HUES64 (cell line): ENCODE measurements at regions not wholly inside any gene's neighbourhood (a gene's known extent, or its start where the extent isn't known, plus 50 kb on each side); places are given as distances from the start of the nearest gene placed in this dataset.
A peak's percentile ranks its signal among the peaks of the same experiment; 100 is the strongest.
"Not testable (repeated sequence)": the region's sequence is repeated elsewhere in the genome, so short reads cannot be mapped to it uniquely, and the experiment has no call there.

ENCODE experiments used
- H3K27ac ChIP-seq: 2 replicates; pipeline ENCODE4 v1.7.0; 2013; ENCODE audit warnings: low read depth, low read length, inconsistent platforms
- H3K27me3 ChIP-seq: 2 replicates; pipeline ENCODE4 v1.6.1; 2013; ENCODE audit warnings: mild to moderate bottlenecking, low read length; ENCODE audit not compliant: insufficient read depth
- H3K36me3 ChIP-seq: 2 replicates; pipeline ENCODE4 v1.6.1; 2013; ENCODE audit warnings: mild to moderate bottlenecking, low read length; ENCODE audit not compliant: insufficient read depth
- H3K4me1 ChIP-seq: 2 replicates; pipeline ENCODE4 v1.6.1; 2013; ENCODE audit warnings: mild to moderate bottlenecking, low read length, moderate library complexity; ENCODE audit not compliant: insufficient read depth
- H3K4me3 ChIP-seq: 2 replicates; pipeline ENCODE4 v1.5.1; 2013; ENCODE audit warnings: mild to moderate bottlenecking, low read length, moderate library complexity
- H3K9ac ChIP-seq: 2 replicates; pipeline ENCODE4 v1.6.1; 2013; ENCODE audit warnings: mild to moderate bottlenecking, low read depth, low read length
- H3K9me3 ChIP-seq: 2 replicates; pipeline ENCODE4 v1.6.1; 2013; ENCODE audit warnings: low read depth, low read length; ENCODE audit not compliant: insufficient read depth
- WGBS: fragments of 150-250, 120-280 bp; methylation state at CpG from one replicate; pipeline ENCODE4 v1.1.7; 2013; ENCODE audit warnings: missing lambda C conversion rate; 5-methylcytosine and 5-hydroxymethylcytosine counted together

GRCh38 chr5:126138281-126138931 is 284.8 kb upstream of the GRAMD2B start:
- Histone ChIP-seq H3K36me3 (no peaks in the 10 kb centered on the region), H3K4me3 (no peak overlapping the region), H3K9ac (peak overlapping the region; percentile 0; the same call in 1 of the 2 replicates), H3K27ac (peak overlapping the region; percentile 56), H3K27me3 (no peaks in the 10 kb centered on the region), H3K9me3 (no peaks in the 10 kb centered on the region), H3K4me1 (peaks cover 42% of the 10 kb centered on the region)
- 83% methylated on average over 2 of the region's 3 CpGs for WGBS

GRCh38 chr5:126139086-126139485 is 284.1 kb upstream of the GRAMD2B start:
- Histone ChIP-seq H3K27me3 (no peaks in the 10 kb centered on the region), H3K36me3 (no peaks in the 10 kb centered on the region), H3K9ac (peak overlapping the region; percentile 0; the same call in 1 of the 2 replicates), H3K27ac (peak overlapping the region; percentile 56), H3K4me1 (peaks cover 42% of the 10 kb centered on the region), H3K4me3 (no peak overlapping the region), H3K9me3 (no peaks in the 10 kb centered on the region)
- WGBS = 88% methylated on average over 2 of the region's 2 CpGs

- Histone ChIP-seq H3K27ac (peak overlapping the region; percentile 56; the same call in 1 of the 2 replicates), H3K27me3 (no peaks in the 10 kb centered on the region), H3K9me3 (no peaks in the 10 kb centered on the region), H3K4me1 (peaks cover 42% of the 10 kb centered on the region), H3K9ac (no peak overlapping the region), H3K4me3 (no peak overlapping the region), H3K36me3 (no peaks in the 10 kb centered on the region)
- 45% methylated on average over 5 of the region's 5 CpGs for WGBS
Observed at GRCh38 chr5:126139773-126140172, 283.4 kb upstream of the GRAMD2B start.

DNA sequence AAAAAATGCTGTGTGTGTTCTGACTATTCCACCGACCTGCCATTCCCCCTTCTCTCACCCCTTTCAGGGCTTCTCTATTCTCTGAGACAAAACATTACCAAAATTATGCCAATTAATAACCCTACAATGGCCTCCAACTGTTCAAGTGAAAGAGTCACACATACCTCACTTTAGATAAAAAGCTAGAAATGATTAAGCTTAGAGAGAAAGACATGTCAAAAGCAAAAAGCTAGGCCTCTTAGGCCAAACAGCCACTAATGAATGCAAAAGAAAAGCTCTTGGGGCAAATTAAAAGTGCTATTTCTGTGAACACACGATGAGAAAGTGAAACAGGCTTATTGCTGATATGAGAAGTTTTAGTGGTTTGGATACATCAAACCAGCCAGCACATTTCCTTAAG is 279.6 kb upstream of the GRAMD2B start:
- Histone ChIP-seq H3K4me3 (no peak overlapping the region), H3K9ac (no peak overlapping the region), H3K4me1 (peaks cover 29% of the 10 kb centered on the region), H3K36me3 (no peaks in the 10 kb centered on the region), H3K27ac (no peak overlapping the region), H3K27me3 (no peaks in the 10 kb centered on the region), H3K9me3 (no peaks in the 10 kb centered on the region)
- WGBS = 80% methylated on average over 2 of the region's 2 CpGs

DNA sequence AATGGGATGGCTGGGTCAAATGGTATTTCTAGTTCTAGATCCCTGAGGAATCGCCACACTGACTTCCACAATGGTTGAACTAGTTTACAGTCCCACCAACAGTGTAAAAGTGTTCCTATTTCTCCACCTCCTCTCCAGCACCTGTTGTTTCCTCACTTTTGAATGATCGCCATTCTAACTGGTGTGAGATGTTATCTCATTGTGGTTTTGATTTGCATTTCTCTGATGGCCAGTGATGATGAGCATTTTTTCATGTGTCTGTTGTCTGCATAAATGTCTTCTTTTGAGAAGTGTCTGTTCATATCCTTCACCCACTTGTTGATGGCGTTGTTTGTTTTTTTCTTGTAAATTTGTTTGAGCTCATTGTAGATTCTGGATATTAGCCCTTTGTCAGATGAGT is 272.9 kb upstream of the GRAMD2B start:
- not testable (repeated sequence) for H3K27ac ChIP-seq
- 78% methylated on average over 1 of the region's 3 CpGs for WGBS

DNA sequence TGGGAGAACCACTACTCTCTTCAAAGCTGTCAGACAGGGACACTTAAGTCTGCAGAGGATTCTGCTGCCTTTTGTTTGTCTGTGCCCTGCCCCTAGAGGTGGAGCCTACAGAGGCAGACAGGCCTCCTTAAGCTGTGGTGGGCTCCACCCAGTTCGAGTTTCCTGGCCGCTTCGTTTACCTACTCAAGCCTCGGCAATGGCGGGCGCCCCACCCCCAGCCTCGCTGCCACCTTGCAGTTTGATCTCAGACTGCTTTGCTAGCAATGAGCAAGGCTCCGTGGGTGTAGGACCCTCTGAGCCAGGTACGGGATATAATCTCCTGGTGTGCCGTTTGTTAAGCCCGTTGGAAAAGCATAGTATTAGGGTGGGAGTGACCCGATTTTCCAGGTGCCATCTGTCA is 267.9 kb upstream of the GRAMD2B start:
- not testable (repeated sequence) for H3K27me3 ChIP-seq, H3K27ac ChIP-seq, H3K9ac ChIP-seq, H3K36me3 ChIP-seq, H3K4me1 ChIP-seq, H3K4me3 ChIP-seq
- peaks cover 36% of the 10 kb centered on the region for H3K9me3 ChIP-seq
- 97% methylated on average over 12 of the region's 12 CpGs for WGBS

More for the DNA sequence above, 272.9 kb upstream of the GRAMD2B start:
- not testable (repeated sequence) for H3K27me3 ChIP-seq, H3K9me3 ChIP-seq, H3K9ac ChIP-seq, H3K36me3 ChIP-seq, H3K4me1 ChIP-seq, H3K4me3 ChIP-seq

- no peak overlapping the region for H3K27ac ChIP-seq
Observed at GRCh38 chr5:126166368-126166767, 256.8 kb upstream of the GRAMD2B start.

GRCh38 chr5:126168785-126169184 is 254.4 kb upstream of the GRAMD2B start:
- H3K4me1 ChIP-seq = no peaks in the 10 kb centered on the region
- no peaks in the 10 kb centered on the region for H3K36me3 ChIP-seq
- H3K4me3 ChIP-seq = no peak overlapping the region
- H3K27ac ChIP-seq = no peak overlapping the region
- 97% methylated on average over 1 of the region's 1 CpG for WGBS
- H3K27me3 ChIP-seq = no peaks in the 10 kb centered on the region
- H3K9me3 ChIP-seq = peaks cover 15% of the 10 kb centered on the region; the same call in 1 of the 2 replicates
- no peak overlapping the region for H3K9ac ChIP-seq

More at GRCh38 chr5:126166368-126166767, 256.8 kb upstream of the GRAMD2B start:
- 100% methylated on average over 1 of the region's 1 CpG for WGBS
- Histone ChIP-seq H3K36me3 (no peaks in the 10 kb centered on the region), H3K4me3 (no peak overlapping the region), H3K4me1 (no peaks in the 10 kb centered on the region), H3K9me3 (peaks cover 15% of the 10 kb centered on the region; the same call in 1 of the 2 replicates), H3K27me3 (no peaks in the 10 kb centered on the region), H3K9ac (no peak overlapping the region)

GRCh38 chr5:126171916-126172315 is 251.3 kb upstream of the GRAMD2B start:
- no peak overlapping the region for H3K9ac ChIP-seq
- peaks cover 7% of the 10 kb centered on the region; the same call in 1 of the 2 replicates for H3K9me3 ChIP-seq
- H3K27ac ChIP-seq = no peak overlapping the region
- H3K4me1 ChIP-seq = no peaks in the 10 kb centered on the region
- no peak overlapping the region for H3K4me3 ChIP-seq
- no peaks in the 10 kb centered on the region for H3K27me3 ChIP-seq
- WGBS = 94% methylated on average over 3 of the region's 3 CpGs
- no peaks in the 10 kb centered on the region for H3K36me3 ChIP-seq

- Histone ChIP-seq H3K9me3 (no peaks in the 10 kb centered on the region), H3K27ac (no peak overlapping the region), H3K9ac (no peak overlapping the region), H3K4me1 (no peaks in the 10 kb centered on the region), H3K36me3 (no peaks in the 10 kb centered on the region), H3K4me3 (no peak overlapping the region), H3K27me3 (no peaks in the 10 kb centered on the region)
- 92% methylated on average over 1 of the region's 1 CpG for WGBS
Observed at GRCh38 chr5:126172812-126173211, 250.4 kb upstream of the GRAMD2B start.

DNA sequence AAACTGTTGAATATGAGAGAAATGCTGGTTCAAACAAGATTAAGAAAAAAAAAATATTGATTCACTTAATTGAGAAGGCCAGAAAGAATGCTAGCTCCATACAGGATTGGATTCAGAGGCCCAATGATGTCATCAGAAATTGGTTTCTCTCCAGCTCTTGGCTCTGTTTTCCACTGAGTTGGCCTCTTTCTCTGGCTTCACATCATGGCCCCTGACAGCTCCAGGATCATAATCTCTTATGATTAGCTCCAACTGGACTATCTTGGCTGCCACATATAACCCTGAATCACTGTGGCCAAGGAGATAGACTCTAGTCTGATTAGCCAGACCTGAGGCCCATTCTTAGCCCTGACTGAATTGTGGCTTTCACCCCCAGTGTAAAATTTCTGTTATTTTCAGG is 244.7 kb upstream of the GRAMD2B start:
- Histone ChIP-seq H3K4me1 (no peaks in the 10 kb centered on the region), H3K36me3 (no peaks in the 10 kb centered on the region), H3K9ac (no peak overlapping the region), H3K27ac (no peak overlapping the region), H3K9me3 (0 out of 2 replicates have a peak, but pooled peaks cover 4% of the 10 kb centered on the region), H3K4me3 (no peak overlapping the region), H3K27me3 (no peaks in the 10 kb centered on the region)
